GM23338 (cell line): ENCODE measurements at regions not wholly inside any gene's neighbourhood (a gene's known extent, or its start where the extent isn't known, plus 50 kb on each side); places are given as distances from the start of the nearest gene placed in this dataset.

Experiments used
- ATAC-seq: fragments of 200-7000 bp; cut with Tn5 transposase; 3 replicates; pipeline ENCODE4 v1.9.1; 2020
- DNase-seq: peaks from one replicate; pipeline ENCODE4 v3.0.0-alpha.2; 2015; ENCODE audit warnings: low spot score
- H2AFZ ChIP-seq: fragments of 200-600 bp; sonication (generic); 2 replicates; pipeline ENCODE4 v1.8.0; 2016; ENCODE audit warnings: antibody characterized with exemption, mild to moderate bottlenecking, moderate library complexity
- H3F3A ChIP-seq: fragments of 200-600 bp; sonication (generic); replicated peaks from 2 replicates; pipeline ENCODE4 v1.8.0; 2017; ENCODE audit warnings: antibody characterized with exemption, mixed run types, low read depth
- H3K27ac ChIP-seq: fragments of 200-600 bp; sonication (generic); 2 replicates; pipeline ENCODE4 v1.6.1; 2016; ENCODE audit warnings: low read depth
- H3K27me3 ChIP-seq: fragments of 200-600 bp; sonication (generic); 2 replicates; pipeline ENCODE4 v1.8.0; 2016; ENCODE audit warnings: mild to moderate bottlenecking, mixed run types, moderate library complexity; ENCODE audit not compliant: insufficient read depth
- H3K36me3 ChIP-seq: fragments of 200-600 bp; sonication (generic); 2 replicates; pipeline ENCODE4 v1.8.0; 2016; ENCODE audit warnings: mild to moderate bottlenecking; ENCODE audit not compliant: insufficient read depth
- H3K4me1 ChIP-seq: fragments of 200-600 bp; sonication (generic); 2 replicates; pipeline ENCODE4 v1.8.0; 2016; ENCODE audit warnings: mild to moderate bottlenecking, moderate library complexity; ENCODE audit not compliant: insufficient read depth
- H3K4me2 ChIP-seq: fragments of 200-600 bp; sonication (generic); 2 replicates; pipeline ENCODE4 v1.7.1; 2017; ENCODE audit warnings: mixed run types
- H3K4me3 ChIP-seq: fragments of 200-600 bp; sonication (generic); 2 replicates; pipeline ENCODE4 v1.6.1; 2016; ENCODE audit warnings: mixed run types
- H3K79me2 ChIP-seq: fragments of 200-600 bp; sonication (generic); replicated peaks from 2 replicates; pipeline ENCODE4 v1.8.0; 2017; ENCODE audit warnings: mild to moderate bottlenecking; ENCODE audit not compliant: insufficient read depth
- H3K9me2 ChIP-seq: fragments of 200-600 bp; sonication (generic); 2 replicates; pipeline ENCODE4 v1.8.0; 2017; ENCODE audit not compliant: insufficient read depth
- H4K20me1 ChIP-seq: fragments of 200-600 bp; sonication (generic); replicated peaks from 2 replicates; pipeline ENCODE4 v1.8.0; 2017; ENCODE audit warnings: mild to moderate bottlenecking; ENCODE audit not compliant: insufficient read depth
- H3K27ac Mint-ChIP-seq: 2 replicates; pipeline ENCODE4 v1.8.0; 2020; ENCODE audit warnings: inconsistent platforms, mild to moderate bottlenecking, moderate library complexity, mixed read lengths
- H3K27me3 Mint-ChIP-seq: 3 replicates; pipeline ENCODE4 v1.8.0; 2022; ENCODE audit warnings: low read depth, mild to moderate bottlenecking, moderate library complexity, mixed read lengths, inconsistent platforms; ENCODE audit not compliant: insufficient read depth, poor library complexity
- H3K36me3 Mint-ChIP-seq: 3 replicates; pipeline ENCODE4 v1.8.0; 2021; ENCODE audit warnings: low read depth, mild to moderate bottlenecking, inconsistent platforms, moderate library complexity, mixed read lengths
- H3K4me1 Mint-ChIP-seq: 3 replicates; pipeline ENCODE4 v1.8.0; 2020; ENCODE audit warnings: mild to moderate bottlenecking, inconsistent platforms, mixed read lengths
- H3K4me3 Mint-ChIP-seq: 3 replicates; pipeline ENCODE4 v1.8.0; 2021; ENCODE audit warnings: moderate library complexity, mild to moderate bottlenecking, inconsistent platforms, mixed read lengths
- H3K9me3 Mint-ChIP-seq: 3 replicates; pipeline ENCODE4 v1.8.0; 2020; ENCODE audit warnings: moderate library complexity, mild to moderate bottlenecking, inconsistent platforms, mixed read lengths
- CREB1 ChIP-seq: fragments of 250-450 bp; sonication (Bioruptor Pico); IDR thresholded peaks from 2 replicates; pipeline ENCODE4 v1.5.0; 2020; ENCODE audit warnings: low read depth, mild to moderate bottlenecking, moderate library complexity
- ETS1 ChIP-seq: IDR thresholded peaks from 2 replicates; pipeline ENCODE4 v1.6.1; 2016; ENCODE audit warnings: antibody characterized with exemption
- EZH2 ChIP-seq: fragments of 200-600 bp; sonication (generic); IDR thresholded peaks from one replicate; pipeline ENCODE4 v1.8.0; 2017; ENCODE audit warnings: antibody characterized with exemption, mild to moderate bottlenecking, low read depth; ENCODE audit not compliant: unreplicated experiment
- EZH2phosphoT487 ChIP-seq: fragments of 200-600 bp; sonication (generic); IDR thresholded peaks from one replicate; pipeline ENCODE4 v1.8.1; 2018; ENCODE audit warnings: antibody characterized with exemption; ENCODE audit not compliant: unreplicated experiment
- JUNB ChIP-seq: IDR thresholded peaks from one replicate; pipeline ENCODE4 v1.6.1; 2016; ENCODE audit warnings: antibody characterized with exemption; ENCODE audit not compliant: unreplicated experiment
- NANOG ChIP-seq: IDR thresholded peaks from 2 replicates; pipeline ENCODE4 v1.6.1; 2016; ENCODE audit warnings: antibody characterized with exemption, borderline replicate concordance
- POLR2AphosphoS5 ChIP-seq: IDR thresholded peaks from 2 replicates; pipeline ENCODE4 v1.6.1; 2016; ENCODE audit warnings: antibody characterized with exemption, low read depth
- REST ChIP-seq: IDR thresholded peaks from one replicate; pipeline ENCODE4 v1.6.1; 2018; ENCODE audit warnings: antibody characterized with exemption; ENCODE audit not compliant: unreplicated experiment
- STAT1 ChIP-seq: IDR thresholded peaks from one replicate; pipeline ENCODE4 v1.6.1; 2016; ENCODE audit warnings: antibody characterized with exemption; ENCODE audit not compliant: unreplicated experiment
- ZNF114 ChIP-seq: fragments of 250-450 bp; sonication (Bioruptor Pico); IDR thresholded peaks from 2 replicates; pipeline ENCODE4 v1.5.0; 2020; ENCODE audit warnings: mild to moderate bottlenecking, moderate library complexity
- ZNF331 ChIP-seq: fragments of 250-450 bp; sonication (Bioruptor Pico); IDR thresholded peaks from 2 replicates; pipeline ENCODE4 v1.5.0; 2020; ENCODE audit warnings: low read depth, mild to moderate bottlenecking, moderate library complexity
- ZNF462 ChIP-seq: fragments of 250-450 bp; sonication (Bioruptor Pico); IDR thresholded peaks from 2 replicates; pipeline ENCODE4 v1.5.0; 2020; ENCODE audit warnings: mild to moderate bottlenecking, moderate library complexity
- TF ChIP-seq, protein P1 (sequence below), 2 experiments: fragments of 200-600 bp in 1 of 2; sonication (generic) in 1 of 2; conservative IDR thresholded peaks; 2 replicates each; pipeline versions ENCODE4 v1.5.1 to v1.6.1; 2016 to 2017; ENCODE audit warnings: antibody characterized with exemption in 2 of 2, low read depth in 2 of 2, mild to moderate bottlenecking in 2 of 2, moderate library complexity in 1 of 2

- H3K27me3 Mint-ChIP-seq, result peaks cover 2% of the 10 kb centered on the region
- H3K27ac Mint-ChIP-seq, result no peak overlapping the region
- H3K36me3 Mint-ChIP-seq, result peaks cover 39% of the 10 kb centered on the region
- 0 out of 2 replicates have a peak, but pooled peaks cover 5% of the 10 kb centered on the region for H3K9me2 ChIP-seq
- H3K27ac ChIP-seq, result no peak overlapping the region
- no peaks in the 10 kb centered on the region for H3K79me2 ChIP-seq
- H3K36me3 ChIP-seq, result no peaks in the 10 kb centered on the region
- H4K20me1 ChIP-seq, result no peaks in the 10 kb centered on the region
- no peak overlapping the region for H3K4me2 ChIP-seq
- no peaks in the 10 kb centered on the region for H3F3A ChIP-seq
- no peak overlapping the region for H3K4me3 Mint-ChIP-seq
- peaks cover 16% of the 10 kb centered on the region for H3K4me1 Mint-ChIP-seq
- H3K27me3 ChIP-seq, result no peaks in the 10 kb centered on the region
- H3K9me3 Mint-ChIP-seq, result peaks cover 35% of the 10 kb centered on the region
- H2AFZ ChIP-seq, result no peak overlapping the region; the same call in 1 of the 2 replicates
- no peak for DNase-seq
- ATAC-seq, result no peak
- H3K4me3 ChIP-seq, result no peak overlapping the region
- no peaks in the 10 kb centered on the region for H3K4me1 ChIP-seq
- TF ChIP-seq ZNF114 (CRISPR knock-in tag) (no peak), JUNB (no peak), REST (no peak), CREB1 (CRISPR knock-in tag) (no peak), ETS1 (no peak), EZH2 (no peak), ZNF462 (no peak), NANOG (no peak), ZNF331 (CRISPR knock-in tag) (no peak), STAT1 (no peak), EZH2phosphoT487 (no peak), POLR2AphosphoS5 (no peak)
- TF ChIP-seq, protein P1, sequence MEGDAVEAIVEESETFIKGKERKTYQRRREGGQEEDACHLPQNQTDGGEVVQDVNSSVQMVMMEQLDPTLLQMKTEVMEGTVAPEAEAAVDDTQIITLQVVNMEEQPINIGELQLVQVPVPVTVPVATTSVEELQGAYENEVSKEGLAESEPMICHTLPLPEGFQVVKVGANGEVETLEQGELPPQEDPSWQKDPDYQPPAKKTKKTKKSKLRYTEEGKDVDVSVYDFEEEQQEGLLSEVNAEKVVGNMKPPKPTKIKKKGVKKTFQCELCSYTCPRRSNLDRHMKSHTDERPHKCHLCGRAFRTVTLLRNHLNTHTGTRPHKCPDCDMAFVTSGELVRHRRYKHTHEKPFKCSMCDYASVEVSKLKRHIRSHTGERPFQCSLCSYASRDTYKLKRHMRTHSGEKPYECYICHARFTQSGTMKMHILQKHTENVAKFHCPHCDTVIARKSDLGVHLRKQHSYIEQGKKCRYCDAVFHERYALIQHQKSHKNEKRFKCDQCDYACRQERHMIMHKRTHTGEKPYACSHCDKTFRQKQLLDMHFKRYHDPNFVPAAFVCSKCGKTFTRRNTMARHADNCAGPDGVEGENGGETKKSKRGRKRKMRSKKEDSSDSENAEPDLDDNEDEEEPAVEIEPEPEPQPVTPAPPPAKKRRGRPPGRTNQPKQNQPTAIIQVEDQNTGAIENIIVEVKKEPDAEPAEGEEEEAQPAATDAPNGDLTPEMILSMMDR (conservative IDR thresholded peaks at IDR 0.05; ENCODE audit: low read depth in 2 of 2), result no peak
Observed at GRCh38 chr7:52537051-52537450, 498.4 kb upstream of the POM121L12 start.
